GM23338 (cell line): ENCODE measurements at regions not wholly inside any gene's neighbourhood (a gene's known extent, or its start where the extent isn't known, plus 50 kb on each side); places are given as distances from the start of the nearest gene placed in this dataset.

Source experiments
- EZH2 ChIP-seq: fragments of 200-600 bp; sonication (generic); IDR thresholded peaks from one replicate; pipeline ENCODE4 v1.8.0; 2017; ENCODE audit warnings: antibody characterized with exemption, mild to moderate bottlenecking, low read depth; ENCODE audit not compliant: unreplicated experiment
- EZH2phosphoT487 ChIP-seq: fragments of 200-600 bp; sonication (generic); IDR thresholded peaks from one replicate; pipeline ENCODE4 v1.8.1; 2018; ENCODE audit warnings: antibody characterized with exemption; ENCODE audit not compliant: unreplicated experiment
- JUNB ChIP-seq: IDR thresholded peaks from one replicate; pipeline ENCODE4 v1.6.1; 2016; ENCODE audit warnings: antibody characterized with exemption; ENCODE audit not compliant: unreplicated experiment
- NANOG ChIP-seq: IDR thresholded peaks from 2 replicates; pipeline ENCODE4 v1.6.1; 2016; ENCODE audit warnings: antibody characterized with exemption, borderline replicate concordance
- POLR2AphosphoS5 ChIP-seq: IDR thresholded peaks from 2 replicates; pipeline ENCODE4 v1.6.1; 2016; ENCODE audit warnings: antibody characterized with exemption, low read depth
- ZNF114 ChIP-seq: fragments of 250-450 bp; sonication (Bioruptor Pico); IDR thresholded peaks from 2 replicates; pipeline ENCODE4 v1.5.0; 2020; ENCODE audit warnings: mild to moderate bottlenecking, moderate library complexity
- ZNF331 ChIP-seq: fragments of 250-450 bp; sonication (Bioruptor Pico); IDR thresholded peaks from 2 replicates; pipeline ENCODE4 v1.5.0; 2020; ENCODE audit warnings: low read depth, mild to moderate bottlenecking, moderate library complexity
- TF ChIP-seq, protein P1 (sequence below), 2 experiments: fragments of 200-600 bp in 1 of 2; sonication (generic) in 1 of 2; conservative IDR thresholded peaks; 2 replicates each; pipeline versions ENCODE4 v1.5.1 to v1.6.1; 2016 to 2017; ENCODE audit warnings: antibody characterized with exemption in 2 of 2, low read depth in 2 of 2, mild to moderate bottlenecking in 2 of 2, moderate library complexity in 1 of 2
- TF ChIP-seq, protein P2 (sequence below): IDR thresholded peaks from one replicate; pipeline ENCODE4 v1.6.1; 2018; ENCODE audit warnings: antibody characterized with exemption; ENCODE audit not compliant: unreplicated experiment

DNA sequence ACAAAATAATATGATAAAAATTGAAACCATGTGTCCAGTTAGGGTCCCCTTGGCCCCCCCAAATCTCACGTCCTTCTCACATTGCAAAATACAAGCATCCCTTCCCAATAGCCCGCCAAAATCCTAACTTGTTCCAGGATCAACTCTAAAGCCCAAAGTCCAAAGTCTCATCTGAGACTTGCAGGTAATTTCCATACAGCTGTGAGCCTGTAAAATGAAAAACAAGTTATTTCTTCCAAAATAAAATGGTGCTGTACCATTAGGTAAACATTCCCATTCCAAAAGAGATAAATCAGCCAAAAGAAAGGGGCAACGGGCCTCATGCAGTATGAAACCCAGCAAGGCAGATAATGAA, 51.0 kb upstream of the COBL start:
- TF ChIP-seq, protein P1, sequence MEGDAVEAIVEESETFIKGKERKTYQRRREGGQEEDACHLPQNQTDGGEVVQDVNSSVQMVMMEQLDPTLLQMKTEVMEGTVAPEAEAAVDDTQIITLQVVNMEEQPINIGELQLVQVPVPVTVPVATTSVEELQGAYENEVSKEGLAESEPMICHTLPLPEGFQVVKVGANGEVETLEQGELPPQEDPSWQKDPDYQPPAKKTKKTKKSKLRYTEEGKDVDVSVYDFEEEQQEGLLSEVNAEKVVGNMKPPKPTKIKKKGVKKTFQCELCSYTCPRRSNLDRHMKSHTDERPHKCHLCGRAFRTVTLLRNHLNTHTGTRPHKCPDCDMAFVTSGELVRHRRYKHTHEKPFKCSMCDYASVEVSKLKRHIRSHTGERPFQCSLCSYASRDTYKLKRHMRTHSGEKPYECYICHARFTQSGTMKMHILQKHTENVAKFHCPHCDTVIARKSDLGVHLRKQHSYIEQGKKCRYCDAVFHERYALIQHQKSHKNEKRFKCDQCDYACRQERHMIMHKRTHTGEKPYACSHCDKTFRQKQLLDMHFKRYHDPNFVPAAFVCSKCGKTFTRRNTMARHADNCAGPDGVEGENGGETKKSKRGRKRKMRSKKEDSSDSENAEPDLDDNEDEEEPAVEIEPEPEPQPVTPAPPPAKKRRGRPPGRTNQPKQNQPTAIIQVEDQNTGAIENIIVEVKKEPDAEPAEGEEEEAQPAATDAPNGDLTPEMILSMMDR (conservative IDR thresholded peaks at IDR 0.05; ENCODE audit: low read depth in 2 of 2): no peak
- TF ChIP-seq POLR2AphosphoS5 (no peak), JUNB (no peak), EZH2 (no peak), EZH2phosphoT487 (no peak), ZNF114 (CRISPR knock-in tag) (no peak), NANOG (no peak), ZNF331 (no peak)
- TF ChIP-seq, protein P2, sequence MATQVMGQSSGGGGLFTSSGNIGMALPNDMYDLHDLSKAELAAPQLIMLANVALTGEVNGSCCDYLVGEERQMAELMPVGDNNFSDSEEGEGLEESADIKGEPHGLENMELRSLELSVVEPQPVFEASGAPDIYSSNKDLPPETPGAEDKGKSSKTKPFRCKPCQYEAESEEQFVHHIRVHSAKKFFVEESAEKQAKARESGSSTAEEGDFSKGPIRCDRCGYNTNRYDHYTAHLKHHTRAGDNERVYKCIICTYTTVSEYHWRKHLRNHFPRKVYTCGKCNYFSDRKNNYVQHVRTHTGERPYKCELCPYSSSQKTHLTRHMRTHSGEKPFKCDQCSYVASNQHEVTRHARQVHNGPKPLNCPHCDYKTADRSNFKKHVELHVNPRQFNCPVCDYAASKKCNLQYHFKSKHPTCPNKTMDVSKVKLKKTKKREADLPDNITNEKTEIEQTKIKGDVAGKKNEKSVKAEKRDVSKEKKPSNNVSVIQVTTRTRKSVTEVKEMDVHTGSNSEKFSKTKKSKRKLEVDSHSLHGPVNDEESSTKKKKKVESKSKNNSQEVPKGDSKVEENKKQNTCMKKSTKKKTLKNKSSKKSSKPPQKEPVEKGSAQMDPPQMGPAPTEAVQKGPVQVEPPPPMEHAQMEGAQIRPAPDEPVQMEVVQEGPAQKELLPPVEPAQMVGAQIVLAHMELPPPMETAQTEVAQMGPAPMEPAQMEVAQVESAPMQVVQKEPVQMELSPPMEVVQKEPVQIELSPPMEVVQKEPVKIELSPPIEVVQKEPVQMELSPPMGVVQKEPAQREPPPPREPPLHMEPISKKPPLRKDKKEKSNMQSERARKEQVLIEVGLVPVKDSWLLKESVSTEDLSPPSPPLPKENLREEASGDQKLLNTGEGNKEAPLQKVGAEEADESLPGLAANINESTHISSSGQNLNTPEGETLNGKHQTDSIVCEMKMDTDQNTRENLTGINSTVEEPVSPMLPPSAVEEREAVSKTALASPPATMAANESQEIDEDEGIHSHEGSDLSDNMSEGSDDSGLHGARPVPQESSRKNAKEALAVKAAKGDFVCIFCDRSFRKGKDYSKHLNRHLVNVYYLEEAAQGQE: no peak
